HepG2 (cell line): ENCODE measurements at regions not wholly inside any gene's neighbourhood (a gene's known extent, or its start where the extent isn't known, plus 50 kb on each side); places are given as distances from the start of the nearest gene placed in this dataset.

Experiments
- ERF ChIP-seq: IDR thresholded peaks from 2 replicates; pipeline ENCODE4 v1.6.1; 2018; ENCODE audit warnings: missing biosample characterization, missing genetic modification reagents
- ETV5 ChIP-seq: IDR thresholded peaks from 2 replicates; pipeline ENCODE4 v1.6.1; 2018; ENCODE audit warnings: missing biosample characterization, missing genetic modification reagents, inconsistent platforms, borderline replicate concordance
- GABPA ChIP-seq, 2 experiments: IDR thresholded peaks; 2 replicates each; pipeline ENCODE4 v1.6.1; 2011 to 2016; ENCODE audit warnings: low read depth in 2 of 2, low read length in 1 of 2, missing biosample characterization in 1 of 2, missing genetic modification characterization in 1 of 2
- IRF2 ChIP-seq: IDR thresholded peaks from 2 replicates; pipeline ENCODE4 v1.6.1; 2018; ENCODE audit warnings: missing genetic modification reagents, missing compliant biosample characterization
- PTBP1 ChIP-seq: fragments of 200-400 bp; formaldehyde crosslinking; IDR thresholded peaks from 2 replicates; pipeline ENCODE4 v1.6.1; 2018; ENCODE audit warnings: low read length, low read depth; ENCODE audit not compliant: poor library complexity, severe bottlenecking
- RARA ChIP-seq: IDR thresholded peaks from 2 replicates; pipeline ENCODE4 v1.6.1; 2016; ENCODE audit warnings: missing genetic modification reagents, missing compliant biosample characterization
- SRSF1 ChIP-seq: fragments of 200-400 bp; formaldehyde crosslinking; optimal IDR thresholded peaks from 2 replicates; pipeline ENCODE3; 2017; ENCODE audit warnings: mild to moderate bottlenecking, low read depth, low read length, moderate library complexity
- ZNF143 ChIP-seq: sonication (generic); formaldehyde crosslinking; IDR thresholded peaks from 2 replicates; pipeline ENCODE4 v1.4.0; 2020; ENCODE audit warnings: missing genetic modification reagents
- ZZZ3 ChIP-seq: sonication (generic); formaldehyde crosslinking; IDR thresholded peaks from 2 replicates; pipeline ENCODE4 v1.4.0; 2020; ENCODE audit warnings: missing genetic modification reagents, mild to moderate bottlenecking, borderline replicate concordance
- TF ChIP-seq, protein P1 (sequence below): IDR thresholded peaks from 2 replicates; pipeline ENCODE4 v1.6.1; 2016; ENCODE audit warnings: mild to moderate bottlenecking
- TF ChIP-seq, protein P2 (sequence below): sonication (generic); formaldehyde crosslinking; conservative IDR thresholded peaks from 2 replicates; pipeline ENCODE4 v1.4.0; 2020; ENCODE audit warnings: missing genetic modification reagents
- TF ChIP-seq, protein P3 (sequence below): sonication (generic); formaldehyde crosslinking; IDR thresholded peaks from 2 replicates; pipeline ENCODE4 v1.5.0; 2020; ENCODE audit warnings: mild to moderate bottlenecking, missing genetic modification reagents, borderline replicate concordance

DNA sequence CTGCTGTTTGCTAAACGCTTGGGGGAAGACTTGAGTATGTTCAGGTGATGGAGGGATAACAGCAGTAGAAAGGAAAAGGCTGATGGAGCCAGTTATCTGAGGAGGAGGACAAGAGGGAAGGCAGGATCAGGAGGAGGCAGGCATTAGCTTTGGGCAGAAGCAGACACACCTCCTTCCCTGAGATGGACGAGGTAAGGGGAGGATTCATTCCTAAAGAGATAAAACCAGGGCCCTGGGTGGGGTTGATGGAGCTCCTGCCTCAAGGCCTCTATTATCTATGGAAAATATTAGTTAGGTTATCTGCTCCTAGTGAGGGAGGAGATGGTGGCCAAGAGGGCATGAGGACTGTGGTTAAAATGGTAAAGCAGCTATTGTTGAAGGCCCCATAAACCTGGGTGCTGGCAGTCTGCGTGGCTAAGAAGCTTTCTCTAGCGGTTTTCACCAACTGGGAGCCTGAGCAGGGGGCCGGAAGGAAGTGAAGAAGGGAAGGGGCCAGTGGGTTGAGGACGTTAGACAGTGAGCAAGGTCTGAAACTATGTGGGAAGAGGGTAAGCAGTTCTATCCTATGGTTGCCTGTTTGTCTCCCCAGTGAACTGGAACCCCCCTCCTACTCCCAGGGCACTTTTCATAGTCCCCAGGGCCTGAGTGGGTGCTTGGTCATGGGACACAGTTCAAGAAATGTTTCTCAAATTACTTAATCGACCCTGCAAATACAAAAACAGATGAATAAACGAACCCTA, 56.6 kb upstream of the HK2 start (continued):
- TF ChIP-seq, protein P1, sequence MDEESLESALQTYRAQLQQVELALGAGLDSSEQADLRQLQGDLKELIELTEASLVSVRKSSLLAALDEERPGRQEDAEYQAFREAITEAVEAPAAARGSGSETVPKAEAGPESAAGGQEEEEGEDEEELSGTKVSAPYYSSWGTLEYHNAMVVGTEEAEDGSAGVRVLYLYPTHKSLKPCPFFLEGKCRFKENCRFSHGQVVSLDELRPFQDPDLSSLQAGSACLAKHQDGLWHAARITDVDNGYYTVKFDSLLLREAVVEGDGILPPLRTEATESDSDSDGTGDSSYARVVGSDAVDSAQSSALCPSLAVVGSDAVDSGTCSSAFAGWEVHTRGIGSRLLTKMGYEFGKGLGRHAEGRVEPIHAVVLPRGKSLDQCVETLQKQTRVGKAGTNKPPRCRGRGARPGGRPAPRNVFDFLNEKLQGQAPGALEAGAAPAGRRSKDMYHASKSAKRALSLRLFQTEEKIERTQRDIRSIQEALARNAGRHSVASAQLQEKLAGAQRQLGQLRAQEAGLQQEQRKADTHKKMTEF (CRISPR knock-in tag) = peak; percentile 2; the same call in 1 of the 2 replicates
- TF ChIP-seq, protein P2, sequence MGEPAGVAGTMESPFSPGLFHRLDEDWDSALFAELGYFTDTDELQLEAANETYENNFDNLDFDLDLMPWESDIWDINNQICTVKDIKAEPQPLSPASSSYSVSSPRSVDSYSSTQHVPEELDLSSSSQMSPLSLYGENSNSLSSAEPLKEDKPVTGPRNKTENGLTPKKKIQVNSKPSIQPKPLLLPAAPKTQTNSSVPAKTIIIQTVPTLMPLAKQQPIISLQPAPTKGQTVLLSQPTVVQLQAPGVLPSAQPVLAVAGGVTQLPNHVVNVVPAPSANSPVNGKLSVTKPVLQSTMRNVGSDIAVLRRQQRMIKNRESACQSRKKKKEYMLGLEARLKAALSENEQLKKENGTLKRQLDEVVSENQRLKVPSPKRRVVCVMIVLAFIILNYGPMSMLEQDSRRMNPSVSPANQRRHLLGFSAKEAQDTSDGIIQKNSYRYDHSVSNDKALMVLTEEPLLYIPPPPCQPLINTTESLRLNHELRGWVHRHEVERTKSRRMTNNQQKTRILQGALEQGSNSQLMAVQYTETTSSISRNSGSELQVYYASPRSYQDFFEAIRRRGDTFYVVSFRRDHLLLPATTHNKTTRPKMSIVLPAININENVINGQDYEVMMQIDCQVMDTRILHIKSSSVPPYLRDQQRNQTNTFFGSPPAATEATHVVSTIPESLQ (CRISPR knock-in tag) = 0 out of 2 replicates have a peak, but pooled peaks have one; percentile 58
- TF ChIP-seq PTBP1 (no peak), ZZZ3 (0 out of 2 replicates have a peak, but pooled peaks have one; percentile 62), ETV5 (CRISPR knock-in tag) (peak; percentile 48; the same call in 1 of the 2 replicates), IRF2 (CRISPR knock-in tag) (0 out of 2 replicates have a peak, but pooled peaks have one; percentile 18), GABPA (IDR thresholded peaks at IDR 0.05; ENCODE audit: low read depth, low read length) (no peak), GABPA (CRISPR knock-in tag; IDR thresholded peaks at IDR 0.05; ENCODE audit: low read depth) (peak; percentile 48), ZNF143 (CRISPR knock-in tag) (no peak), SRSF1 (no peak), ERF (CRISPR knock-in tag) (0 out of 2 replicates have a peak, but pooled peaks have one; percentile 34), RARA (CRISPR knock-in tag) (0 out of 2 replicates have a peak, but pooled peaks have one; percentile 14)
- TF ChIP-seq, protein P3, sequence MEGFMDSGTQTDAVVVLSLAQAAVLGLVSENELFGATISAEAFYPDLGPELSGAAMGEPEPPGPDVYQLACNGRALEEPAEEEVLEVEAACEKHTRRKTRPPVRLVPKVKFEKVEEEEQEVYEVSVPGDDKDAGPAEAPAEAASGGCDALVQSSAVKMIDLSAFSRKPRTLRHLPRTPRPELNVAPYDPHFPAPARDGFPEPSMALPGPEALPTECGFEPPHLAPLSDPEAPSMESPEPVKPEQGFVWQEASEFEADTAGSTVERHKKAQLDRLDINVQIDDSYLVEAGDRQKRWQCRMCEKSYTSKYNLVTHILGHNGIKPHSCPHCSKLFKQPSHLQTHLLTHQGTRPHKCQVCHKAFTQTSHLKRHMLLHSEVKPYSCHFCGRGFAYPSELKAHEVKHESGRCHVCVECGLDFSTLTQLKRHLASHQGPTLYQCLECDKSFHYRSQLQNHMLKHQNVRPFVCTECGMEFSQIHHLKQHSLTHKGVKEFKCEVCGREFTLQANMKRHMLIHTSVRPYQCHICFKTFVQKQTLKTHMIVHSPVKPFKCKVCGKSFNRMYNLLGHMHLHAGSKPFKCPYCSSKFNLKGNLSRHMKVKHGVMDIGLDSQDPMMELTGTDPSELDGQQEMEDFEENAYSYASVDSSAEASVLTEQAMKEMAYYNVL (CRISPR knock-in tag) = no peak
